HG03460 (cell line): ENCODE measurements at regions not wholly inside any gene's neighbourhood (a gene's known extent, or its start where the extent isn't known, plus 50 kb on each side); places are given as distances from the start of the nearest gene placed in this dataset.
"Not testable (repeated sequence)": the region's sequence is repeated elsewhere in the genome, so short reads cannot be mapped to it uniquely, and the experiment has no call there.

Source experiments
- ATAC-seq: cut with Tn5 transposase; IDR thresholded peaks from one replicate; pipeline ENCODE4 v1.9.1; 2021; ENCODE audit not compliant: unreplicated experiment

DNA sequence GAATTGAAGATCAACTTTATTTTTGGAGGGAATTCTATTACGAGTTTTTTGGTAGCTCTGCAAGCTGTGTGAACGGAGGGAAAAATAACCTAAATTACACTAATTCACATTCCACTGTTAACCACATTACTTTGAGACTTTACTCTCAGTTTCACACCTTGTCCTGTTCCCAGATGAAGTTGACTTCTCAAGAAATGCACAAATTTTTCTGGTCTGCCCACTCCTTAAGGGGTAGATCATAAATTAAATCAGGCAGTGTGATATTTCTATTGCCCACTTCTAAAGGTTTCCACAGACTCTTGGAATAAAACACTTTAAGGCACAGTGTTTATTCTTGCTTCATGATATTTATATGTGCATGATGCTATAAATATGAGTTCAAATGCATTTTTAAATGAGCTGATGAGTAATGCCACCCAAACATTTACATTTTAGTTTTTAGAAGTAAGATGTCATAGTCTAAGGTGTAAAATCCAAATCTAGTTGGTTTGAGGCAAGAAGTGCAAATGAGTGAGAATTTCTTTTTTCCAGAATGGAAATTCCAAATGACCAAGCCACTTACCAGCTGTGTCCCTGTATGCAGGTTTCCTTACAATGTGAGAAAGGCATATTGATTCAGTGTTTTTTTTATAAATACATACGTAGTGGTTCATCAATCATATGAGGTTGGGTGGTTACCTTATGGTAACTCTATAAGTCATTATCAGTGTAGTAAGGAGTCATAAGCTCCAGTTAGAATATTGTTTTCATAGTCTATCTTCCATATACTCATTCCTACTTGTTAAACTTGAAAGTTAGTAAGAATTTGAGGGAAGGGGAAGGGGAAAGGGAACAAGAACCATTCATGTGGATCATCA lies 437.7 kb upstream of the MEF2C start:
- no peak for ATAC-seq

DNA sequence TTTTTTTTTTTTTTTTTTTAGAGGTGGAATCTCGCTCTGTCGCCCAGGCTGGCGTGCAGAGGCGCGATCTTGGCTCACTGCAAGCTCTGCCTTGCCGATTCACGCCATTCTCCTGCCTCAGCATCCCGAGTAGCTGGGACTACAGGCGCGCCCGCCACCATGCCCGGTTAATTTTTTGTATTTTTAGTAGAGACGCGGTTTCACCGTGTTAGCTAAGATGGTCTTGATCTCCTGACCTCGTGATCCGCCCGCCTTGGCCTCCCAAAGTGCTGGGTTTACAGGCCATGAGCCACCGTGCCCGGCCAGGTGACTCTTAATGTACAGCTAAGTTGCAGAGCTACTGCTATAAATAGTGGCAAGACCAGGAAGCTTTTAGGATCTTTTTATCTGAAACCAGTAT lies 434.9 kb upstream of the MEF2C start:
- not testable (repeated sequence) for ATAC-seq

DNA sequence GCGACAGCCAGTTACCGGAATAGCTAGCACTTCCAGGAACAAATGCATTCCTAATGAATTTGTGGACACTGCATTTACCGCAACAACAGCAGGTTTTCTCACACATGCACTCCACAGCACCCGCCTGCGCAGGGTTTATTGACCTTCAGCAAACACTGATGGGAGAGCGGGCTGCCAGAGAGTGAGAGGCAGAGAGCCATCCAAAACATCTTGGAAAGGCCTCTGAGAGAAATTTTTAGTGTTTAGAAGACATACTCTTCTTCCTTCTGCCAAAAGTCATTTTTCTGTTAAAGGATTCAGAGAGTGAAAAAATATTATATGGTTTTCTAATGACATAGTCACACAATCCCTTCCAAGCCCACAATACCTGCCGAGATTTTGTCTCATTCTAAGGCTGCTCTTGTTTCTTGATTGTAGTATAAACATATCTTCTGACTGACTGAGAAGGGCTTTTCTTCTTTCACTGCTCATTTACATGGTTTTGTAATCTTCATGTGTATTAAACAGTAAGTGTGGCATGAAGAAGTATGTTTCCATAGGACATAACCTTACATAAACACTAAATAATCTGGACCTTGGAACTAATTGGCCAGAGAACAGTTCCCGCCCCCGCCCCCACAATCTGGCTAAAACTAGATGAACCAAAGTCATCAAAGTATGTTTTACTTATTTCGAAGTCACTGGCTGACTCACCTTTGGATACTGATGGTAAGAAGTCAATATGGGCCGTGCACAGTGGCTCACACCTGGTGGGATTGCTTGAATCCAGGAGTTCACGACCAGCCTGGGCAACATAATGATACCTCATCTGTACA lies 432.5 kb upstream of the MEF2C start:
- no peak for ATAC-seq

DNA sequence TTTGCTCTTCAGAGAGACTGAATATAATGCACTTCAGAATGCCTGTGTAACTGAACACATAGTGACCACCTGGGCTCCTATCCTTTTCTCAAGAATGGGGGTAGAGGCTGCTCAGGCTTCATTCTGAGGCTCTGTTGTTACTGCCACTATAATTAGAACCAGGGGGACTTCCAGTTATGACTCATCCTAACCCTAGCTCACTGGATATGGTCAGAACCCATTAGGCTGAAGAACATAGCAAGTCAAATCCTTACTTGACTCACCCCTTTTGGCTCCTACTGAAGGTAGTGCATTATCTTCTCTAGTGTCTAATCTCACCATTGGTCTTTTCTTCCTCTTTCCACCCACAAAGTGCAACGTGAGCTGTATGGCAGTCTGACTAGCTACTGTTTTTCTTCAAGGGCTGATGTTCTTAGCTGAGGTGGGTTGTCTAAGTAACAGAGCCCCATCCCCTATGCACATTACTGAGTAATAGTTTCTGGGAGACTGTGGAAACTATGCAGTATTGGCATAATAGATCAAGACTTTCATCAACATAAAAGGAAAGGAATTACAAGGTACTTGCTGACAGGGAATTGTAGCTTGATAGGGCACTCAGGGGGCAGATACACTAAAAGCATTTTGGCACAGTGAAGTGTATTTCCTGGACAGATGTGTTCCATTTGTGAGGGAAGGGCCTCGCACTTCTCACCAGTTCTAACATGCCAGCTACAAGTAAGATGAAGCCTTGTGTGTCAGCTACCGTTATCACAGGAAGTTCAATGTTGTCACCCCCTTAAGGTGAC lies 431.0 kb upstream of the MEF2C start:
- ATAC-seq = peak; percentile 94

DNA sequence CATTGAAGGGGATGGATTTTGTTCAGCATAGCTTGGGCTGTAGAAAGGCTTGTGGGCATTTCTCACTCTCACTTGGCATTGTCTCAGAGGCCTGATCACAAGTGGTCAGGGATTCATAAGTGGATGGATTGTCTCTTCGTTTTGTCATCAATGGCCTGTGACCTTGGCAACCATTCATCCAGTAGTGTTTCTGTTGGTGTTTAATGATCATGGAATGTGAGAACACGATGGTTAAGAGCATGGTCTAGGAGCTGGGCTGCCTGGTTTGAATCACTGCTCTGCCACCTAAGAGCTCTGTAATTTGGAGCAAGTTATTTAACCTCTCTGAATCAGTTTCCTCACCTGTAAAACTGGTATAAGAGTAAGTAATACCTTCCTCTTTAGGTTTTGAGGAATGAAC lies 430.1 kb upstream of the MEF2C start:
- ATAC-seq = no peak

DNA sequence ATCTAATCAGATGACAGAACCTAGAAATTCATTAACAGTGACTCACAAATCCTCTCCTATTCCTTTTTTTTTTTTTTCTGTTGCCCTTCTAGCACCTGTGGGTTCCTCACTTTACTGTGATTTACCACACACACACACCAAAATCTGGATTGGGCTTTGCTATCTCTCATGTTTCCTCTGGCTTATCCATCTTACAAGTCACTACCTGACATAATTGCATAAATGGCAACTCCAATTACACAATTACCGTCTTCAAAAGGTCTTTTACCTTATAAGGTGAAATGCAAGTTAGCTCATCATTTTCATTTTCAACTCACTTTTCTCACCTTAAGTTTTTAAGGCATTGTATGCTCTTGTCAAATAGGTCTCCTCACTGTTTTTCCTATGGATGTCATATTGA lies 426.3 kb upstream of the MEF2C start:
- no peak for ATAC-seq

DNA sequence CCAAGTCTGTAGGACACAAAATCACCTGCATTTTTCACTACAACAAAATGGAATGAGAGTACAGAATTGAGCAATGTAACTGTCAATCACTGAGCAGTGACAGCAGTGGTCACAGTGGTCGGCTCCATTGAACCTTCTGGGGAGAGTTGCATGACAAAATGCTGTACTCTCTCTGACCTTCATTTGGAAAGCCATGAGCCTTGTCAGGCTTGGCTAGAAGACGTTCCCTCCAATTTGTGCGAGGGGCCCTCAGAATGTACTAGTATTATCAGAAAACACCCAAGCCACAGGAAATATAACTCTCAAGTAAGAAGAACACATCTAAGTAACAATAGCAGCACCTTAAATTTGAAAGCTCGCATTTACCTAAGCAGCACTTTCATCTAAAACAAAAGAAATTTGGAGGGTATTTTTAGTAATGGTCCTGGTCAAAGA lies 425.6 kb upstream of the MEF2C start:
- ATAC-seq = peak; percentile 93

DNA sequence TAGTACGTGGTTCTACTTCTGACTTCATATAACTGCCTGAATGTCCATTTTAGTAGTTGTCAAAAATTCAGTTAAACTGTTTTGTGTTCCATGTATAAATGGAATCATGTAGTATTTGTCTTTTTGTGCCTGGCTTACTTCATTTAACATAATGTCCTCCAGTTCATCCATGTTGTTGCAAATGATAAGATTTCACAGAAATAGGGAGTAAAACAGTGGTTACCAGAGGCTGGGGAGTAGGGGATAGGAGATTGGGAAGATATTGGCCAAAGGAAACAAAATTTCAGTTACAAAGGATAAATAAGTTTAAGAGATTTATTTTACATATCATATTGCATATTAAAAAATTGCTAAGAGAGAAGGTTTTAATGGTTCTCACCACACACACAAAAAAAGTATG lies 425.0 kb upstream of the MEF2C start:
- no peak for ATAC-seq

DNA sequence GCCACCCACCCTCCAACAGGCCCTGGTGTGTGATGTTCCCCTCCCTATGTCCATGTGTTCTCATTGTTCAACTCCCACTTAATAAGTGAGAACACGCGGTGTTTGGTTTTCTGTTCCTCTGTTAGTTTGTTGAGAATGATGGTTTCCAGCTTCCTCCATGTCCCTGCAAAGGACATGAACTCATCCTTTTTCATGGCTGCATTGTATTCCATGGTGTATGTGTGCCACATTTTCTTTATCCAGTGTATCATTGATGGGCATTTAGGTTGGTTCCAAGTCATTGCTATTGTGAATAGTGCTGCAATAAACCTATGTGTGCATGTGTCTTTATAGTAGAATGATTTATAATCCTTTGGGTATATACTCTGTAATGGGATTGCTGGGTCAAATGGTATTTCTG lies 424.2 kb upstream of the MEF2C start:
- ATAC-seq = not testable (repeated sequence)

DNA sequence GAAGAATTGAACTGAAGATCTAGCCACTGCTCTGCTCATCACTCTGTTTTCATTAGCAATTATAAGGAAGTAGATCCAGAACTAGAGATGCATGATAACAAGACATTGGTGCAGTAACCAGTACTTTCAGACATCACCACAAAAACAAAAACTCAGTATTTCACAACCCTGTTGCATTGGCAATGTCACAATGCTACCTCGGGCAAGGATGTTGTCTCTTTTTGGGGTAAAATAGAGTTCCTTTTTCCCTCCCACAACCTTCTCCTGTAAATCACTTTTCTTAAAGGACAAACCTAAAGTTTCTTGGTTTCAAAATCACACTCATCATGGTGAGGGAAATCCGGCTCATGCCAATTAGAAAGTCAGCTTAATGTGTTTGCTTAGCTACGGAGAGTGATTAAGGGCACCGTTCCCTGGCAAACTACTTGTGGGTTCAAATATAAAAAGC lies 420.1 kb upstream of the MEF2C start:
- ATAC-seq = peak; percentile 47

DNA sequence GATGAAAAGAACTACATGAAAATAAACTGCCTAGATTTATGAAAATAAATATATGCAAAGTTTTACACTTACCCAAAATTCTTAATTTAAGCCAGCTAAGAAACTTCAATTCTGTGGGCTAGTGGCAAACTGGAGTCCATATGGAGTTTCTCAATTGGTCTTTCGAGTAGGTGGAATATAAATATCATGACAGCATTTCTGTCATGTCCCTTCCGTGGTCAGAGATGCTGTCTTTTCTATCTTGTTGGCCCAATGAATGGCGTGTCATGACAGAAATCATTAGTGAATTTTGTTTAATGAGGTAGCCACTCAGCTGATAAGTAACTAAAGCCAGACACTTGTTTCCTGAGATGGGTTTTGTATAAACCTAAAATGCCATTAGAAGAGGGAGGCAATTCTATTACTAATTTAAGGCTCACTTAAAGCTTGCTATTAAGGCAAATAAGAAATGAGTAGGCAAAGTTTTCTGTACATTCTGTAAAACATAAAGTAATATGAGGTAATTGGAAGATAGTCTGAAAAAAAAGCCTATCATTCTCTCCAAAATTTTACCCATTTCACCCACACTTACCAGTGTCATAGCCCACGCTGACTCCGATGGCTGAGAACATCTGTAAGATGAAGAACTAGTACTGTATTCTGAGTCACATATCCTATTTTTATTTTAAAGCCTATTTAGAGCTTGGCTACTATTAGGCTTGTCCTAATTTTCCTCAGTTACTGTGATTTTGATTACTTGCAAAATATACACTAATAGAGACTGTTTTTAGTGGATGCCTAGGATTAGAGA lies 419.3 kb upstream of the MEF2C start:
- ATAC-seq = peak; percentile 29

DNA sequence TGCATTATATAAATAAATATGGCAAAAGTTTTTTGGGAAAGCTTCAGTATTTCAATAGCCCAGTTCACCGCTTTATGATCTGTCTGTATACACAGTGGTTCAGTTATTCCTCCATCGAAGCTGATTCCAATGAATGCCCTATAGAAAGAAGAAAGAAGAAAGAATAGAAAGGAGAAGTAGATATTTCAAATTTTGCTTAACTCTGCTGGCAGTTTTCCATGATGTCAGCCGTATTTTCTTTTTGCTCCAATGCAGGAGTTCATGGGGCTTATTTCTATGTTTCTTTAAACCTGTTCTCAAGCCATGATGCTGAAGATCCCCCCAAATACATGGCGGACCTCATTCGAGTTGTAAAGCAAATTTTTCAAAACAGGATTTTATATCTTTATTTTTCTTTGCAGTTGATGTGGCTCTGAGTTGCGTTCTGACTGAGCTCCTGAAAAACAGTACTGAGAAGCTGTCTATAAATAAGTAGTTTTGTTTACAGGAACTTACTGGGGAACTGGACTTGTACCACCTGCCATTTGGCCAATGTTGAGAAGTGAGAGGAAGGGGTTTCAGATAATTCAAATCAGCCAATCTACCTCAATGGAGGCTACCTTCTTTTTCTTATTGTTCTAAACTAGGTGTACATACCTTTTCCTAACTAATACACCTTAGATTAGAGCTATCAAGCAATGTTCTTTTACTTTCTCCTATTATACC lies 418.5 kb upstream of the MEF2C start:
- ATAC-seq = peak; percentile 67

DNA sequence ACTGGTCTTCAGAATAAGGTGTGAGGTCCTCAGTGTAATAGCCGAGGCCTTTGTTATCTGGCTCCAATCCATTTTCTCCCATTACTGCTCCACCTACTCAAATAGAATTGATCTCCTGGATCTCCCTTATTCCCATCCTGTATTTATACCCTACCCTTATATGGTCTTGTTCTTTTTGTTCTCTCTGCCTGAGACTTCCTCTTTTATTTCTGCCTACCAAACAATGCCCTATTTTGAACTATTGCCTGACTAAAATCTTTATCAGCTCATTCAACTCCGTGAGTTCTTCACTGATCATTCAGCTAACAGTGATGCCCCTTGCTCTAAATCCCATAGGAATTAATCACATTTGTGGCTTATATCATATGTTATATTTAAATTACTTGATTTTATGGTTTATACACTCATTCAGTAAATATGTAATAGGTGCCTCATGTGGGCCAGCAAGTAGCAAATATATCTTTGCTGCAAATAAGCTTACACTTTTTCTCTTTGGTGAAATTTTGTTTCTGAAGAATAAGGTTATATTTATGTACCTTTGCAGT lies 417.5 kb upstream of the MEF2C start:
- no peak for ATAC-seq

DNA sequence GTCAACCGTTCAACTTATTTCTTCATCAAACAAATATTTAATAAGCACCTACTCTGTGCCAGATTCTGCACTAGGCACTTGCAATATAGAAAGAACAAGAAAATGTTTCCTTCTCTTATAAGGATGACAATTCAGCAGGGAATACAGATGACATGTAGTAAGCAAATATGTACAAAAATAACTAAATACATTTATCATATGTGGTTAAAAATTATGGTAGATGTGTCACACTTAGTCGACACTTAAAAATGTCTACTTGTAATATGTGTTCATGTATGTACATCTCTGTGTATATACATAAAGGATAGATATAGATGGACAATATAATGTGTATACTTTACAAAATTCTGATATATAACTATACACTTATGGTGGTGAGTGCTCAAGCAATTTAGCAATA lies 417.0 kb upstream of the MEF2C start:
- ATAC-seq = no peak

DNA sequence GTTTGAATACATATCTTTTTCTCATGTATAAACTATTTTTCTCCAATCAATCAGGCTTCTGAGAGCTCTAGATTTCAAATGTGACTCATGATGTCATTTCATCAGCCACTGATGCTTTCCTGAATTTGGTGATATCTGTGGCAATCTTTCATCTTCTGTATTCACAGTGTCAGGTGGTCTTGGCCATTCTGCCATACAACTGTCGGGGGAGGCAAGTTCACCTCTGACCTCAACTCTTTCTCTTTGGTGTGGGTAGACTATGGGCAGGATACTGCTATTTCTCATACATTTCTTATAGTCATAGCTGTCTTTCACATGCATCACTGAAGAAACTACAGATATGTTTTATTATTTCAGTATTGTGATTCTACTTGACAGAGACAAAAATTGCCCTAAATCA lies 414.1 kb upstream of the MEF2C start:
- no peak for ATAC-seq

DNA sequence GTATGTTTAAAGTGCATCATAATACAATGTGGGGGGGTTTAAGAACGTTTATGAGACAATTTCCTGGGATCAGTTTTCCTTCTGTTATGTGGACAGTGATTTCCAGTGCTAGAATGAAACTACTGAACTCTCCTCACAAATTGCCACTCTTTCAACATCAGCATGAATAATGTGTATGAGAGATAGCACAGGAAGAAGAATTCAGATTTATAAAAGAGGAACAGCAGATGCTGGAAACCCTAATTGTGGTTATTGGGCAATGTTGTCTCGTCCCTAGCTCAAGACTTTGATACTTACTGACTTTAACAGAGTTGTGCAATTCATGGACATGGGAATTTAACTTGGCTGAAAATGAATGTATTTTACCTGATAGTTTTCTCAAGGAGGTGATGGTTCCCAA lies 410.8 kb upstream of the MEF2C start:
- no peak for ATAC-seq

DNA sequence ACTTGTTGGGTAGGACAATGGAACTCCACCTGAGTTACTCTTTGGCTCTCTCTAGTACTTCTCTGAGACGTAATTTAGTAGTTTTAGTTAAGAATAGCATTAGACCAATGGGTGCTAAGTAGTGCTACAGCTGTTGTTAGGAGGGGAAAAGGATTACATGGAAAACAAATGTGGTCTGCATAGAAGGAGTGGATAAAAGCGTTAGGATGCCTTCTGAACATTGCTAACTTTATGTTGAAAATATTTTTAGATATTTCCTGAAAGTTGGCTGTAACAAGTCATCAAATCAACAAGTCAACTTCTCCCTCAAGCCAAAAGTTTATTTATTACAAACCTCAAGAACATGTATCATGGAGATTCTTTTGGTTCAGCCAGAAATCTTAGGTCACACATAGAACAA lies 409.5 kb upstream of the MEF2C start:
- ATAC-seq = no peak

DNA sequence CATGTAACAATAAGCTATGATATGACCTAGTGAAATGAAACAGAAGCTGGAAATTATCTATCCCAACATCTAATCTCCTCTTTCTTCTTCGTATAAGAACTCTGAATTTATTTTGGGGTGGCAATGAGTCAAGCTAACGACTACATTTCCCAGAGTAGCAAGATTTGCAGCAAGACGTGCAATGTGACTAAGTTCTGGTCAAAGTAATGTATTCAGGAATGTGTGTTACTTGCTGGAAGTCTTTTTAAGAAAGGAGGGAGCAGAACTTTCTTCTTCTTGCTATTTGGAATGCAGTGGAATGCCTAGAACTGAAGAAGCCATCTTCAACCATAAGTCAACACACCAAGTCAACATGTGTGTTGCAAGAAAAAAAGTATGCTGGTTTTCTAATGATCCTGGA lies 406.6 kb upstream of the MEF2C start:
- no peak for ATAC-seq

DNA sequence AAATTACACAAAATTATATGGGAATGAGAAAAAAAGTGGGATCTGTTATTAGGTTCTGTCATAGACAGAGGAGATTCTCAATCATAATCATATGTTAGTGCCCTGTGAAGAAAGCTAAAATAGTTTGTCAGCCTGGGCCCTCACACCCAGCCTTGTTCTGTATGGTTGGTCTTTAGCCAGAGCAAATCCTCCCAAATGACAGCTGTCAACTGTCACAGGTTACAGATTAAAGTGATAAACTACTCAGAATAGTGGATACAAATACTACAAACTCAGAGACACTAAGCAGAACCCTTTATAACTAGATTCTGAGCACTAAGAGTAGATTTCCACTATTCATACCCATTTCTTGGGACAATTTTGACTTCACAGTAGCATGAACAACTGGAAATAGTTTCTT lies 405.0 kb upstream of the MEF2C start:
- ATAC-seq = no peak

DNA sequence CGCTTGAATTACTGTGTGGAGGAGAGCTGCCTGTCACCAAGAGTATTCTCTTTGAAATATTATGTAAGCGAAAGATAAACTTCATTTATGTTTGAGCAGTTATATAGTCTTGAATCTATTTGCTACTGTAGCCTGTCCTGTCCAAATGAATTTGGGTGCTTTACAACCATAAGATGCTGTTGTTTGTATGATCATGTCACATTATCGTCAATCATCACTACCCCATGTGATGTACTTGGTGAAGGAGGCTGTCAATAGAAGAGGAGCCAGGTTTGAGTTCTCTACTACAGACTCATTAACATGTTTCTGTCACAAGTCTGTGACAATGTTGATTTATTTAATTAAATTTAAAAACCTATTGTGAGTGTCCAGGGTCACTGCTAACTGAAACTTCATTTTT lies 403.3 kb upstream of the MEF2C start:
- no peak for ATAC-seq
